IMR-90 (cell line): ENCODE measurements at regions not wholly inside any gene's neighbourhood (a gene's known extent, or its start where the extent isn't known, plus 50 kb on each side); places are given as distances from the start of the nearest gene placed in this dataset.

Source experiments
- ATAC-seq: fragments of 200-7000 bp; cut with Tn5 transposase; 2 replicates; pipeline ENCODE4 v1.9.1; 2020; ENCODE audit warnings: low read depth, mild to moderate bottlenecking, moderate library complexity
- BruUV-seq: library from RNA; stranded (reverse); fragments of 400-500 nt; replicated peaks from 2 replicates; lab custom pipeline; 2021; lab: Mats Ljungman, UMichigan
- CTCF ChIA-PET: fragments of 300-600 bp; formaldehyde crosslinking; extraction: SDS; loops from one replicate; lab custom pipeline; 2021; ENCODE audit warnings: antibody characterized with exemption; lab: Yijun Ruan, JAX
- POLR2A ChIA-PET: fragments of 300-600 bp; sonication (Branson Sonifier 250); formaldehyde crosslinking; loops from one replicate; lab custom pipeline; 2022; ENCODE audit warnings: antibody characterized with exemption; ENCODE audit not compliant: unreplicated experiment; lab: Charles Lee
- DNase-seq: peaks from one replicate; pipeline ENCODE4 v3.0.0; 2013
- H2AFZ ChIP-seq: replicated peaks from 2 replicates; pipeline ENCODE3; 2013; ENCODE audit warnings: low read length, mild to moderate bottlenecking; ENCODE audit not compliant: poor library complexity
- H2AK5ac ChIP-seq: 2 replicates; pipeline ENCODE4 v1.6.1; 2013; ENCODE audit warnings: low read depth, low read length, inconsistent platforms
- H2AK9ac ChIP-seq: replicated peaks from 2 replicates; pipeline ENCODE3; 2013; ENCODE audit warnings: mild to moderate bottlenecking, low read depth, low read length, moderate library complexity; ENCODE audit not compliant: poor library complexity
- H2BK120ac ChIP-seq: 2 replicates; pipeline ENCODE4 v1.6.1; 2013; ENCODE audit warnings: low read depth, low read length, inconsistent platforms
- H2BK15ac ChIP-seq: 3 replicates; pipeline ENCODE4 v1.6.1; 2013; ENCODE audit warnings: low read depth, low read length, inconsistent platforms
- H2BK20ac ChIP-seq: 2 replicates; pipeline ENCODE4 v1.6.1; 2013; ENCODE audit warnings: low read depth, mild to moderate bottlenecking, inconsistent platforms, low read length, moderate library complexity
- H2BK5ac ChIP-seq: 2 replicates; pipeline ENCODE4 v1.6.1; 2013; ENCODE audit warnings: mild to moderate bottlenecking, low read depth, low read length, inconsistent platforms; ENCODE audit not compliant: poor library complexity, severe bottlenecking
- H3K14ac ChIP-seq: replicated peaks from 2 replicates; pipeline ENCODE4 v1.6.1; 2013; ENCODE audit warnings: low read depth, low read length, inconsistent platforms
- H3K18ac ChIP-seq: 2 replicates; pipeline ENCODE4 v1.6.1; 2013; ENCODE audit warnings: low read depth, low read length, control low read depth
- H3K23ac ChIP-seq: 2 replicates; pipeline ENCODE4 v1.6.1; 2013; ENCODE audit warnings: low read depth, low read length, inconsistent platforms
- H3K27ac ChIP-seq: 2 replicates; pipeline ENCODE4 v1.5.1; 2013; ENCODE audit warnings: mild to moderate bottlenecking, control low read depth, low read length; ENCODE audit not compliant: insufficient read depth
- H3K27me3 ChIP-seq: 2 replicates; pipeline ENCODE4 v1.6.1; 2013; ENCODE audit warnings: low read length; ENCODE audit not compliant: control insufficient read depth, insufficient read depth
- H3K36me3 ChIP-seq: 2 replicates; pipeline ENCODE4 v1.6.1; 2013; ENCODE audit warnings: low read length, mixed read lengths; ENCODE audit not compliant: control insufficient read depth, insufficient read depth
- H3K4ac ChIP-seq: 2 replicates; pipeline ENCODE4 v1.6.1; 2013; ENCODE audit warnings: low read depth, low read length, inconsistent platforms
- H3K4me1 ChIP-seq: 2 replicates; pipeline ENCODE4 v1.6.1; 2013; ENCODE audit warnings: low read length, mixed read lengths; ENCODE audit not compliant: control insufficient read depth, insufficient read depth
- H3K4me2 ChIP-seq: 2 replicates; pipeline ENCODE4 v1.6.1; 2013; ENCODE audit warnings: low read depth, mild to moderate bottlenecking, control low read depth, low read length, moderate library complexity
- H3K4me3 ChIP-seq: 2 replicates; pipeline ENCODE4 v1.5.1; 2013; ENCODE audit warnings: low read depth, mild to moderate bottlenecking, control low read depth, low read length, moderate library complexity; ENCODE audit not compliant: insufficient read depth
- H3K56ac ChIP-seq: 2 replicates; pipeline ENCODE4 v1.6.1; 2013; ENCODE audit warnings: low read length, inconsistent platforms; ENCODE audit not compliant: insufficient read depth; ENCODE audit errors: extremely low read depth
- H3K79me1 ChIP-seq, 2 experiments: 2 replicates each; pipeline ENCODE4 v1.6.1; 2013; ENCODE audit warnings: low read length in 2 of 2, inconsistent platforms in 1 of 2, low read depth in 1 of 2
- H3K9ac ChIP-seq: 2 replicates; pipeline ENCODE4 v1.6.1; 2013; ENCODE audit warnings: low read depth, low read length, control low read depth
- H3K9me1 ChIP-seq: 2 replicates; pipeline ENCODE4 v1.6.1; 2013; ENCODE audit warnings: low read length, inconsistent platforms; ENCODE audit not compliant: insufficient read depth
- H3K9me3 ChIP-seq: 2 replicates; pipeline ENCODE4 v1.6.1; 2013; ENCODE audit warnings: low read length; ENCODE audit not compliant: control insufficient read depth, insufficient read depth
- H4K20me1 ChIP-seq: 2 replicates; pipeline ENCODE4 v1.6.1; 2013; ENCODE audit warnings: low read length, inconsistent platforms; ENCODE audit not compliant: insufficient read depth
- H4K5ac ChIP-seq: 2 replicates; pipeline ENCODE4 v1.6.1; 2013; ENCODE audit warnings: mild to moderate bottlenecking, low read depth, low read length, control low read depth
- H4K8ac ChIP-seq, 2 experiments: 2 replicates each; pipeline ENCODE4 v1.6.1; 2013; ENCODE audit warnings: low read depth in 2 of 2, low read length in 2 of 2, control low read depth in 1 of 2, inconsistent platforms in 1 of 2
- H4K91ac ChIP-seq: 2 replicates; pipeline ENCODE4 v1.6.1; 2013; ENCODE audit warnings: low read depth, low read length, inconsistent platforms; ENCODE audit not compliant: insufficient read depth
- BHLHE40 ChIP-seq: fragments of 150-350 bp; IDR thresholded peaks from 2 replicates; pipeline ENCODE4 v1.6.1; 2016; ENCODE audit warnings: mild to moderate bottlenecking, low read depth, low read length
- NFE2L2 ChIP-seq: fragments of 150-350 bp; IDR thresholded peaks from 2 replicates; pipeline ENCODE4 v1.6.1; 2016; ENCODE audit warnings: low read depth, mild to moderate bottlenecking, low read length
- RFX5 ChIP-seq: IDR thresholded peaks from 2 replicates; pipeline ENCODE4 v1.8.0; 2012; ENCODE audit warnings: low read depth, mild to moderate bottlenecking, low read length, moderate library complexity
- WGBS, 2 experiments: methylation state at CpG; one replicate each; pipeline versions ENCODE4 v1.1.5 to v1.1.7; 2013; ENCODE audit warnings: missing lambda C conversion rate in 2 of 2; ENCODE audit not compliant: insufficient read length in 1 of 2; ENCODE audit errors: extremely low coverage in 2 of 2; 5-methylcytosine and 5-hydroxymethylcytosine counted together
- dilution Hi-C: fragments of 300-500 bp; cut with HindIII; formaldehyde crosslinking; loops from one replicate; pipeline ENCODE4 v1.14.3; 2018; ENCODE audit warnings: low sequenced_read_pairs; ENCODE audit not compliant: unreplicated experiment
- in situ Hi-C: fragments of 300-500 bp; cut with MboI; formaldehyde crosslinking; loops from 3 replicates; pipeline ENCODE4 v1.14.3; 2019; ENCODE audit warnings: low sequenced_read_pairs, inconsistent platforms, mixed read lengths
- intact Hi-C: fragments of 100-400 bp; cut with micrococcal nuclease; formaldehyde crosslinking; loops from 2 replicates; pipeline ENCODE4 v1.10.0; 2022

DNA sequence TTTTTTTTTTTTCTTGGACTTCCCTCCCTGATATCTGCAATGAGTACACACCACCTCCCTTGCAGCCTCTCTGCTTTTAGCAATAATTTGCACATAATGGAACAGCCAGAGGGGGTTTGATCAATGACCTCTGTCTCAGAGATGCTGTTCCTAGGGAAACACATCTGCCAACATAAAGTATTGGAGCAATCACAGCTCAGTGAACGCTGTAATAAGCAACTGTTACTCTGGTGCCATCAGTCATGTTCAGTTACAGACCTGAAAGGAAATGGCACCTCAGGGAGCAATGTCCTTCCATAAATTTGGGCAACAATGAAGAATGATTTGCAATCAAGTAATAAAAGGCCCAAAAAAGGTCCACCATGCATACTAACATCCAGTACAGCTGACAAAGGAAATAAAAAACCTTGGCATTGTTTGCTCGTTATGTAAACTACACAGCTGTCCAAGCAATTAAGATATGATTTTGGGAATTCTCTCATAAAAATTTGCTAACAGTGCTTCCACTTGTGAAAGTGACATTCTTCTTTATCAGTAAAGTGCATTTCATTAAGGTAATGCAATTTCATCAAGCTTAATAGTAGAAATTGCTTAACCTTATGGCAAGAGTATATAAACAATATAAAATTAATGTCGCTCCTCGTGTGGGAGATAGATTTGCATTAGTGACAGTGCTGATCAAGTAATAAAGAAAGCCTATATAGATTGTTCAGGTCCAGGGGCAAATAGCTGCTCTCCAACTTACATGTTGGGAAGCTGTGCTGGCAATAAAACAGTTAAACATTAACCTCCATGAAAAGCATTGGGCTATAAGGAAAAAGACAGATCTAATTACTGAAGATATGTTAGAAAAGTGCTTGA lies 167.8 kb downstream of the RASEF start:
- Histone ChIP-seq H3K4me2 (no peak overlapping the region), H2AK5ac (no peak overlapping the region), H4K20me1 (no peaks in the 10 kb centered on the region), H3K4ac (no peak overlapping the region), H3K14ac (no peak overlapping the region), H3K9ac (no peak overlapping the region), H2AK9ac (no peak overlapping the region), H3K56ac (no peak overlapping the region), H2BK5ac (no peak overlapping the region), H4K8ac (no peak overlapping the region), H4K5ac (no peak overlapping the region), H3K18ac (no peak overlapping the region), H3K23ac (no peak overlapping the region), H3K79me1 (no peaks in the 10 kb centered on the region), H3K4me3 (no peak overlapping the region), H3K36me3 (no peaks in the 10 kb centered on the region), H4K91ac (no peak overlapping the region), H3K4me1 (no peaks in the 10 kb centered on the region), H3K9me3 (no peaks in the 10 kb centered on the region), H3K27ac (no peak overlapping the region), H2BK120ac (no peak overlapping the region), H2BK20ac (no peak overlapping the region), H2AFZ (no peak overlapping the region), H3K27me3 (no peaks in the 10 kb centered on the region; the same call in 1 of the 2 replicates), H3K9me1 (no peaks in the 10 kb centered on the region), H2BK15ac (no peak overlapping the region)
- TF ChIP-seq RFX5 (no peak), BHLHE40 (no peak), NFE2L2 (no peak)
- intact Hi-C loops: no loop called here
- no TSS peak for BruUV-seq
- ATAC-seq: no peak
- WGBS, 2 experiments: no CpG with 5 or more reads among the region's 4 CpGs
- in situ Hi-C loops: no loop called here
- CTCF ChIA-PET: no interaction called here
- no peak for DNase-seq
- dilution Hi-C loops: no loop called here
- POLR2A ChIA-PET: no interaction called here
